ENCODE measurements at regions not wholly inside any gene's neighbourhood (a gene's known extent, or its start where the extent isn't known, plus 50 kb on each side); places are given as distances from the start of the nearest gene placed in this dataset.

GRCh38 chr10:47081264-47081663, 170.0 kb downstream of the PTPN20 start:
- H3K4me3 ChIP-seq = no peak overlapping the region
- H3K9ac ChIP-seq (ENCODE audit: insufficient read depth in 1 of 2, low read length in 2 of 2) = no peak overlapping the region
- no peak for ATAC-seq (ENCODE audit: insufficient read depth, low FRiP score)
- H3K27ac ChIP-seq (ENCODE audit: low read depth in 1 of 2, low read length in 1 of 2) = no peak overlapping the region
- TF ChIP-seq, protein P1, sequence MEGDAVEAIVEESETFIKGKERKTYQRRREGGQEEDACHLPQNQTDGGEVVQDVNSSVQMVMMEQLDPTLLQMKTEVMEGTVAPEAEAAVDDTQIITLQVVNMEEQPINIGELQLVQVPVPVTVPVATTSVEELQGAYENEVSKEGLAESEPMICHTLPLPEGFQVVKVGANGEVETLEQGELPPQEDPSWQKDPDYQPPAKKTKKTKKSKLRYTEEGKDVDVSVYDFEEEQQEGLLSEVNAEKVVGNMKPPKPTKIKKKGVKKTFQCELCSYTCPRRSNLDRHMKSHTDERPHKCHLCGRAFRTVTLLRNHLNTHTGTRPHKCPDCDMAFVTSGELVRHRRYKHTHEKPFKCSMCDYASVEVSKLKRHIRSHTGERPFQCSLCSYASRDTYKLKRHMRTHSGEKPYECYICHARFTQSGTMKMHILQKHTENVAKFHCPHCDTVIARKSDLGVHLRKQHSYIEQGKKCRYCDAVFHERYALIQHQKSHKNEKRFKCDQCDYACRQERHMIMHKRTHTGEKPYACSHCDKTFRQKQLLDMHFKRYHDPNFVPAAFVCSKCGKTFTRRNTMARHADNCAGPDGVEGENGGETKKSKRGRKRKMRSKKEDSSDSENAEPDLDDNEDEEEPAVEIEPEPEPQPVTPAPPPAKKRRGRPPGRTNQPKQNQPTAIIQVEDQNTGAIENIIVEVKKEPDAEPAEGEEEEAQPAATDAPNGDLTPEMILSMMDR (IDR thresholded peaks at IDR 0.05; ENCODE audit: control extremely low read depth, extremely low read depth) = no peak
- no peaks in the 10 kb centered on the region for H3K36me3 ChIP-seq (ENCODE audit: control insufficient read depth in 4 of 4, insufficient read depth in 4 of 4, low read length in 4 of 4)
- DNase-seq = no peak
- H3K27me3 ChIP-seq (ENCODE audit: control insufficient read depth in 3 of 3, insufficient read depth in 3 of 3, low read length in 2 of 3) = no peaks in the 10 kb centered on the region
- peaks cover 0 to 2% (median under 1%) of the 10 kb centered on the region in 4 donors for H3K9me3 ChIP-seq (ENCODE audit: control insufficient read depth in 4 of 4, insufficient read depth in 3 of 4, low read length in 3 of 4)
- WGBS, 2 donors = 40 to 59% methylated on average over 4 of the region's 4 CpGs
- peaks cover 0 to 51% (median 0%) of the 10 kb centered on the region in 5 donors for H3K4me1 ChIP-seq (ENCODE audit: control insufficient read depth in 5 of 5, insufficient read depth in 5 of 5, low read length in 5 of 5)

GRCh38 chr10:47082055-47082784, 171.0 kb downstream of the PTPN20 start:
- Histone ChIP-seq H3K9ac (ENCODE audit: insufficient read depth in 1 of 2, low read length in 2 of 2) (no peak overlapping the region), H3K9me3 (ENCODE audit: control insufficient read depth in 4 of 4, insufficient read depth in 3 of 4, low read length in 3 of 4) (peaks cover 0 to 2% (median under 1%) of the 10 kb centered on the region in 4 donors), H3K4me1 (ENCODE audit: control insufficient read depth in 5 of 5, insufficient read depth in 5 of 5, low read length in 5 of 5) (peaks cover 0 to 42% (median 0%) of the 10 kb centered on the region in 5 donors), H3K4me3 (no peak overlapping the region), H3K27me3 (ENCODE audit: control insufficient read depth in 3 of 3, insufficient read depth in 3 of 3, low read length in 2 of 3) (no peaks in the 10 kb centered on the region), H3K27ac (ENCODE audit: low read depth in 1 of 2, low read length in 1 of 2) (no peak overlapping the region), H3K36me3 (ENCODE audit: control insufficient read depth in 4 of 4, insufficient read depth in 4 of 4, low read length in 4 of 4) (no peaks in the 10 kb centered on the region)
- TF ChIP-seq, protein P1 (IDR thresholded peaks at IDR 0.05; ENCODE audit: control extremely low read depth, extremely low read depth) = no peak
- DNase-seq (no peak), ATAC-seq (ENCODE audit: insufficient read depth, low FRiP score) (no peak)
- 86 to 87% methylated on average over 12 of the region's 12 CpGs for WGBS, 2 donors

- Histone ChIP-seq H3K27ac (ENCODE audit: low read depth in 1 of 2, low read length in 1 of 2) (no peak overlapping the region), H3K4me3 (no peak overlapping the region), H3K9me3 (ENCODE audit: control insufficient read depth in 4 of 4, insufficient read depth in 3 of 4, low read length in 3 of 4) (peaks cover 0 to 2% (median 0%) of the 10 kb centered on the region in 4 donors), H3K4me1 (ENCODE audit: control insufficient read depth in 5 of 5, insufficient read depth in 5 of 5, low read length in 5 of 5) (peaks cover 0 to 6% (median 0%) of the 10 kb centered on the region in 5 donors), H3K27me3 (ENCODE audit: control insufficient read depth in 3 of 3, insufficient read depth in 3 of 3, low read length in 2 of 3) (no peaks in the 10 kb centered on the region), H3K36me3 (ENCODE audit: control insufficient read depth in 4 of 4, insufficient read depth in 4 of 4, low read length in 4 of 4) (no peaks in the 10 kb centered on the region), H3K9ac (ENCODE audit: insufficient read depth in 1 of 2, low read length in 2 of 2) (no peak overlapping the region)
- DNase-seq (peak in 1 of 3 donors; percentile 41), ATAC-seq (ENCODE audit: insufficient read depth, low FRiP score) (no peak)
- TF ChIP-seq, protein P1 (IDR thresholded peaks at IDR 0.05; ENCODE audit: control extremely low read depth, extremely low read depth) = no peak
Measured at GRCh38 chr10:47087667-47088066, 176.4 kb downstream of the PTPN20 start.
